ENCODE measurements at regions not wholly inside any gene's neighbourhood (a gene's known extent, or its start where the extent isn't known, plus 50 kb on each side); places are given as distances from the start of the nearest gene placed in this dataset.

DNA sequence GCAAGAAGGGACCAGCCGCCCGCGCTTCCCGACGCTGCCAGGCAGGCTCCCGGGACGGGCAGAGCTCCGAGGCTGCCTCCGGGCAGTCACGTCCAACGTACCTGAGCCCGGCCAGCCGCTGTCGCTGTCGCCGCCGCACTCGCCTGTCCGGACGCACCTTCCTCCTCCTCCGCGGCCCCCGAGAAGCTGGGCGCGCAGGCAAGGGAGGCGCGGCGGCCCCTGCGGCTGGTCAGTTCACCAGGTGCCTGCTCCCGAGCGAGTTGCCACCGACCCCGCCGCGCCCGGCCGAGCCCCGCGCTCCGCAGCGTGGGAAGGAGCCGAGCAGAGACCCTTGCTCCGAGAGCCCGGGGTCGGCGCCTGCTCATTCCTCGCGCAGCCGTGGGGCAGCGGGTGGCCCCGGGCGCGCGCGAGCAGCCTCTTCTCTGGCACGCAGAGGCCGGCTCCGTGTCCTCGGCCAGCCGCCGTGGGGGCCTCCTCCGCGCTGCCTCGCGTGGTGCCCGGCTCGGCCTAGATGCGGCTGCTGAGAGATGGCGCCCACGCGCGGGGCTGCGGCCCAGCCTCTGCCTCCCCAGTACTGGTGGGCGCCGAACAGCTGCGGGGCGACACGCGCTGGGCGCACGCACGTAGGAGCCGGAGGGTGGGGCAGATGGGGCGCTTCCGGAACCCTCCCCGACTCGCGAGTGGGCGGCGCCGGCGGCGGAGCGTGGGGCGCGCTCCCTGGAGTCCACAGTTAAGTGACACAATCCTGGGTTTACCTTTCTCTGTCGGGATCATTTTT, 419.4 kb downstream of the UQCRFS1 start:
- no peak for DNase-seq (ENCODE audit: extremely low read depth, low read depth)

DNA sequence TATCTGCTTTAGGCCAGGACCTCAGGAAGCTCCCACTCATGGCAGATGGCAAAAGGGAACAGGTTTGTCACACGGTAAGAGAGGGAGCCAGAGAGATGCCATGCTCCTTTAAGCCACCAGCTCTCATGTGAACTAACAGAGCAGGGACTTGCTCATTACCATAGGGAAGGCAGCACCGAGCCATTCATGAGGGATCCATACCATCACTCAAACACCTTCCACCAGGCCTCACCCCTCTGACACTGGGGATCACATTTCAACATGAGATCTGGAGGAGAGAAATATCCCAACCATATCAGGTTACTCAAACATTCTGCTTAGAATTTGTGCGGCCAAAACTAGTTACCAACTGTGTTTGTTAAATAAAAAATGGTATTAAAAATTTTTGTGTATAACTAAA, 427.0 kb downstream of the UQCRFS1 start:
- DNase-seq (ENCODE audit: extremely low read depth, low read depth): no peak

DNA sequence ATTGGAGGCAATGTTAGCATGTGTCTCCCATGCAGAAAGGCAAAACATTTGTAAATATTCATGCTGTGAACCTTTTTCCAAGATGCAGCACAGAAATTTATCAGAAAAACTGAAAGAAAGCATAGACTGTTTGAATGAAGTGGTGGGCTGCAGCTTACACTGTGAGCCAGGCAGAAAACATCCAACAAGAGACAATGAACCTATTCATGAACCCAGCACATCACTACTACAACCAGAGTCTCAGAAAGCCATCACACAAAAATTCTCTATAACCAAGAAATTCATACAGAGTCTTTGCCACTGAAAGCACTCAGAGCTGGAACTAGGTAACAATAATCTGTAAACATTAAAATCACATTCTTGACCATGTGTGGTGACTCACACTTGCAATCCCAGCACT, 448.9 kb downstream of the UQCRFS1 start:
- DNase-seq (ENCODE audit: extremely low read depth, low read depth): no peak

DNA sequence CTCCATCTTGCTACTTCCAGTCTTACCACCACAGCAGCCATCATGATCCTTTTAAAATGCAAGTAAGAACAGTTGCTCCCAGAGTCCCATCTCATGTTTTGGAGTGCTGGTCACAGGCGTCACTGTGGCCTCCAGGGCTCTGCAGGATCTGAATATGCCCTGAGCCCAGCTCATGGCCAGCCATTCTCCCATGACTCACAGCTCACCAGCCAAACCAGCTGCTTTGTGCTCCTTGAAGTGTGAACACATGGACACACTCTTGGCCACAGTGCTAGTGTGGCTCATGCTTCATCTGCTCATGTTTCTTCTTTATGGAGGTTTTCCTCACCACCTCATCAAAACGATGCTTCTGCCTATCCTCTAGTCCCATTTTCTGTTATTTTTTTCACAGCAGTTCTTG, 466.5 kb downstream of the UQCRFS1 start:
- DNase-seq (ENCODE audit: extremely low read depth, low read depth): no peak

DNA sequence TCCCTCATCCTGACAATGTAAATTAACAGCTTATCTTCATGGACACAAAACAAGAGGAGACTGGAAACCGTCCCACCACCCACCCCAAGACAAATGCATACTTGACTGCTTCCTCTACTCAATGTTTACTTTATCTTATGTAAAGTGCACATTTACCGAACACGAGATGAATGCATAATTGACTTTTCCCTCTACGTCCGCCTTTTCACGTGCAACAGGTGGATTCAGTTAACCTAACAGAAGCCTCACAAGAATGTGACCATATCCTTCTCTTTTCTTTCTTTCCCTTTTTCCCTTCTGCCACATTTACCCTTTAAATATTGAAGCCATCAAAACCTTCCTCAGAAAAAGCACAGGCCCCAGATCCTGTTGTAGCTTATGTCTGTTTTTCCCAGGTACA, 468.0 kb downstream of the UQCRFS1 start:
- DNase-seq (ENCODE audit: extremely low read depth, low read depth): no peak

DNA sequence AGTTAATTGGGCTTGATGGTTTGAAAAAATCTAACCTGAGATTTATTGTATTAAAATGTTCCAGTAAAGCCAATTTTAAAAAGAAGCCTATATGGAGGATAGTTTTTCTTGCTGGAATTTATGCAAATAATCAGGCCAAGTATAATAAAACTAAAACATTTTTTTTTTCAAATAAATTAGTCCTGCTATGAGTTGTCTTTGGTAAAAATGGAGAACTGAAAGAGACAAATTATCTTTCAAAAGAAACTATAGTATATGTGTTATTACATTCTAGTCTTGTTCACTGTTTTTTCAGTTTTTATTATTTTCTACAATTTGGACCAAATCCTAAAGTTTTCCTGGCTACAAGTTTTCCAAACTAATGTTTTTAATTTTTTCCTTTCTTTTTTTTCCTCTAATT, 468.9 kb downstream of the UQCRFS1 start:
- no peak for DNase-seq (ENCODE audit: extremely low read depth, low read depth)

DNA sequence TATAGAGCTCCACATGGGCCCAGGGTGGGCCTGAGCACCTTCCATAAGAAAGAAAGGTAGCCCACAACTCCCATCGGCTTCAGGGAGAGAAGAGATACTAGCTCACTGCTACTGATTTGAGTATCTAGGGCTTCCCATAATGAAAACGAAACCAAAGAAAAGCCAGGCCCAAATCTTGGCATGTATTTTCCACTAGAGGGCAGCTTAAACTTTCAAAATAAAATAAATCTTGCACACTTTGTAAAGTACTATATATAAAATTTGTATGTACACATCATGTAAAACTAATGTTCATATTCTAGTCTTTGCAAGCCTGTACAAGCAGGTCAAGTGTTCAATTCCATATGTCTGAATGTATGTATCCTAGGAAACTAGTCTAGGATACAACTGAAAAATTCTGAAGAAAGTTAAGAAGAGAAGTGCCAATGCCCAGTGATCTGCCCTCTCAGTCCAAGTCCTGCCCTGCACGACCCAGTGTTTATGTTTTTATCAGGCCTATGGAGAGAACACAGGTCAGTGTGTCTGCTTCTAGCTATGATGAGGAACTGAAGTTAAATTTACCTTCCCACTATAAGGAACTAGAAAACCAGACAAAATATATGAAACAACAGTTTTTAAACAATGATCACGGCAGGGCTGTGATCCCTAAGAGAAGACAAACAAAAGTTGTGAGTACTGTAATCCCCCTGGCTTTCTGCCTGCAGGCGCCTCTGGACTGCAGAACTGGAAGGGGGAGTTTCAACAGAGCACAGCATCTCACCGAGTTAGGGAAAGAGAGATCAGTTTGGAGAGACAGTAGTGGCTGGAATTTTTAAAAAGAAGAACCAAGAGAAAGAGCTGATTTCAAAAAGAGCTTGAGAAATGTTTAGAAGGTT, 475.7 kb downstream of the UQCRFS1 start:
- no peak for DNase-seq (ENCODE audit: extremely low read depth, low read depth)

DNA sequence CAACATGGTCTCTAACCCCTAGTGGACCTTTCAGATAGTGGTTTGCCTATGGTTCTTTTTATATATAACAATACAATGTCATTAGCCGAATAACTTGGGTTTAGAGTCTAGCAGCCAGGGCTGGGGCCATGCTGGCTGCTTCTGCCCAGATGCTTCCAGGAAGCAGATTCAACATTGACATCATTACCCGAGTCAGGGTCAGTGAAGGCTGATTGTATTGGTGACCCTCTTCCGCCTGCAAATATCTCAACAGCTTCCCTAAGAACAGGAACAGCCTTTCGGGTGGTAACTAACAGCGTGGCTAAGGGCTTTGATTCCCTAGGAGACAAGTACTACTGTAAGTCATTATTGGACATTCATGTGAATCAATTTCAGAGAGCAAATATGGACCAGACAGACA, 476.4 kb downstream of the UQCRFS1 start:
- no peak for DNase-seq (ENCODE audit: extremely low read depth, low read depth)

DNA sequence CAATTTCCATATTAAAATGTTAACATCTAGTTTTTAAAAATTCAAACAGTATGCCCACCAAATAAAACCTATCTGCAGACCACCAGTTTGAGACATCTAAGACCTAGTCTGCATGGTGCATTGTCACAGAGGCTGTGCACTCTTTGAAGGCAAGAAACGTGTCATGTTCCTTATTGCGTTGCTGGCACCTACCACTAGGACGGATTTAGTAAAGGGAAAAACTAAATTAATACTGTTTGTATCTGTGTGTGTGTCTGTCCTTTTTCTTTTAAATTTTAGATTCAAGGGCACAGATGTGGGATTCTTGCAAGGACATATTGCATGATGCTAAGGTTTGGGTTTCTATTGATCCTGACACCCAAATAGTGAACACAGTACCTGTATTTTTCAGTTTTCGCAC, 481.4 kb downstream of the UQCRFS1 start:
- no peak for DNase-seq (ENCODE audit: extremely low read depth, low read depth)

DNA sequence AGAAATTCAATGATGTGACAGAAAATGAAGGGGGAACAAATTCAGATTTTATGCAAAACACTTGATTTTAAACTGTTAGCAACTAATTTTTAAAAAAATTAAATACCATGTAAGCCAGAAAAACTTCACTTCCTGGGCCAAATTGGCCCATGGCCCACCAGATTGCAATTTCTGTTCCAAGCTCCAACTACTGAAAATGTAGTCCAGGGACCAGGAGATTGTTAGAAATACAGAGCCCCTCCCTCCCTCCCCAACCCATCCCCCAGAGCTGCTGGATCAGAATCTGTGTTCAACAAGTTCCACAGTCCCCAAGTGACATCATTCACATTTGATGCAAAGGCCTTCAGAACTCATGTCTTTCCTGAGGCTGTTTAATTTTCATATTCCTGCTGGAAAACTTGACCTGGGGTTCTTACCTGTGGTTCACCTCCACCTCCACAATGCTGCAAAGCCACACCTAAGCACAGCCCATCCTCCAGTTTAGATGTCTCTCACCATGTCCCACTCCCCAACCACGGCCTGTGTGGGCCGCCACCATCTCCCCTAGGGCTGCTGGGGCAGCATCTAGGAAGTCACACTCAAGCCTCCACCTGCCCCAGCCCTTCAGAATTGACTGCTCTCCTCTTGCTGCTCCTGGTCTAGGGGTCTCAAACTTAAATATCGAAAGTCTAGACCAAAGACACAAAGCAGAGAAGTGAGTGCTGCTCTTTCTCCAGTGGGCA, 482.0 kb downstream of the UQCRFS1 start:
- DNase-seq (ENCODE audit: extremely low read depth, low read depth): no peak

DNA sequence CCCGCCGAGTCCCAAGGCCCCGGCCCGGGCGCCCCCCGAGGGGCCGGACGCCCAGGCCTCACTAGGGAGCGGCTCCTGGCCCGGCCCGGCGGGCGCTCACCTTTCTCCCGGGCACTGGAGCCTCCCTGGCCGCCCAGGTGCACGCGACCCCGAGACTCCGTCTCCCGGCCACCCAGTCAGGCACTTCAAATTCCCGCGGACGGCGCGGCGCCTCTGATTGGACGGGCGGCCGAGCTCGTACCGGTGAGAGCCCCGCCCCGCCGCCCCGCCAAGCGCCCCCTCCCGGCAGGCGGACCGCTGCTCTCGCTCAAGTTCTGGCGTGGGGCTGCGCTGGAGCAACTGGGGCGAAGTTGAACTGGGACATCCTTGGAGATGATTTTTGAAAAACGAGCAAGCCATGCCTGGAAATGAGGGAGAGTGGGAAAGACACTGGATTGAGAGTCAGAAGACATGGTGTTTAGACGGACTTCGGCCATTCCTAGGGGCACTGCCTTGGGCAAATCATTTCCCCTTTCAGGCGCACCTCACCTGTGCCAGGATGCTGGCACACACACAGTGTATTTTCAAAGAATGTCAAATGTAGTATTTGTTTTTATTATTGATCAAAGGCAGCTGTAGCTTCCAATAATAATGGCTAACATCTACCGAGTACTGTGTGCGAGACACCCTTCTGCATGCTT, 485.3 kb downstream of the UQCRFS1 start:
- DNase-seq (ENCODE audit: extremely low read depth, low read depth): no peak

DNA sequence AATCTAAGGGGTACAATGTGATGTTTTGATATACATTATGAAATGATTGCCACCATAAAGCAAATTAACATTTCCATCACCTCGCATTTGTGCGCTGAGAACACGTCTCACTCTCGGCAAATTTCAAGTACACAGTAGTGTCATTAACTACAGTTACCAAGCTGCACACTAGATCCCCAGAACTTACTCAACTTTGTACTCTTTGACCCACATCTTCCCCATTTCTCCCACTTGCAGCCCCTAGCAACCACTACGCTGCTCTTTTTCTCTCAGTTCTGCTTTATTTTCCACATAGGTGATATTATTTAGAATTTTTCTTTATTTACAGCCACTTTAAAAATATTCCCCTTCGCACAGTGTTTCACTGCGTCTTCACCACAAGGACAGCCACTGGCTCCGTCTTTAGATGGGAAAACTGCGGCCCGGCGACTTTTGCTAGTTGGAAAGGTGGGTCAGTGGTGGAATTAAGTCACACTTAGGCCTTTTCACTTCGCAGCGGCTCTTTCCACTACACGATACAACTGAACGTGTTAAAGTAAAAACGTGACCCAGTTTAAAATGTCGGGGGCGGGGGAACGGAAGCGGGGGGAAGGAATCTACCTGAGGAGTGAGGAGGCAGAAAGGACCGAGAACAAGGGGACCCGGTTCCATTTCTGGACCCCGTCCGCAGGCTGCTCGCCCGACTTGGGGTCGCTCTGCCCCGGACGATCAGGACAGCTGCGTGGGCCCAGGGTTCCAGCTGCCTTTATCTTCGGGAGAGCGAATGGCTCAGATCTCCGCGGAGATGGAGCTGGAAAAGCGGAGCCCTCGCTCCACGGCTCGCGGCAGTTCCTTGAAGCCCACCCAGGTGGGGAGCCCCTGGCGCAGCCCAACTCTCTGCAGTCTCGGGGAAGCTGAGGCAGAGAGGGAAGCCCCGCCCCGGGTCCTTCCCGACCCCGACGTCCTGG, 486.1 kb downstream of the UQCRFS1 start:
- DNase-seq (ENCODE audit: extremely low read depth, low read depth): no peak

DNA sequence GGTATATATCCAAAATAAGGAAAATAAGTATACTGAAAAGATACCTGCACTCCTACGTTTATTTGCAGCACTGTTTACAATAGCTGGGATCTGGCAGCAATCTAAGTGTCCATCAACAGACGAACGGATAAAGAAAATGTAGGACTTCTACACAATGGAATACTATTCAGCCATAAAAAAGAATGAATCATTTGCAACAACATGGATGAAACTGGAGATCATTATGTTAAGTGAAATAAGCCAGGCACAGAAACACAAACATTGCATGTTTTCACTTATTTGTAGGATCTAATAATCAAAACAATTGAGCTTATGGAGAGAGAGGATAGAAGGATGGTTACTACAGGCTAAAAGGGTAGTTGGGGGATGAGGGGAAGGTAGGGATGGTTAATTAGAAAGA, 494.0 kb downstream of the UQCRFS1 start:
- no peak for DNase-seq (ENCODE audit: extremely low read depth, low read depth)

DNA sequence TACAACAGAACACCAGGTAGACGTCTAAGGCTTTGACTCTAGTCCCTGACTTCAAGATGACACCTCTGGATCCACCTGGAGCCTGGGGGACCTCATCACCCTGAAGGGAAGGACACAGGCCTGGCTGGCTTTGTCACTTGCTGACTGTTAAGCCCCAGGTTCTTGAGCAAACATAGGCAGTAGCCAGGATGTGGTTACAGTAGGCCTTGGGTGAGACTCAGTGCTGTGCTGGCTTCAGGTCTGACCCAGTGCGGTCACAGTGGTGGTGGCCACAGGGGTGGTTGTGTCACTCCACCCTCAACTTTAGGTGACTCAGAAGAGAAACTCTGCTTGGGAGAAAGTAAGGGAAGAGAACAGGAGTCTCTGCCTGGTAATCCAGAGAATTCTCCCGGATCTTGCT, 497.8 kb downstream of the UQCRFS1 start:
- DNase-seq (ENCODE audit: extremely low read depth, low read depth): no peak

DNA sequence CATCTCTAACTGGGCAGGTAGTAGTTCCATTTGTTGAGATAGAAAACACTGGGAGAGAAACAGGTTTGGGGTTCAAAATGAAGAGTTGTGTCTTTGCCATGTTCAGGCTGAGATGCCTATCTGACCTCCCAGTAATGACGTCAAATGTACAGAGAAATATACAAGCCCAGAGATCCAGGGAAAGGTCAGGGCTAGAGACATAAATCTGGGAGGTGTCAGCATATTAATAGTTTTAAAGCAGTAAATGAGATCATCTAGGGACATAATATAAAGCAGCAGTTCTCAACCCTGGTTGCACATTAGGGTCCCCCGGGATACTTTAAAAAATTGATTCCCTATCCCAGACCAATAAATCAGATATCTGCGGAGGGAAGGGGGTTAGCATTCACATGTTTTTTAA, 501.5 kb downstream of the UQCRFS1 start:
- DNase-seq (ENCODE audit: extremely low read depth, low read depth): no peak

DNA sequence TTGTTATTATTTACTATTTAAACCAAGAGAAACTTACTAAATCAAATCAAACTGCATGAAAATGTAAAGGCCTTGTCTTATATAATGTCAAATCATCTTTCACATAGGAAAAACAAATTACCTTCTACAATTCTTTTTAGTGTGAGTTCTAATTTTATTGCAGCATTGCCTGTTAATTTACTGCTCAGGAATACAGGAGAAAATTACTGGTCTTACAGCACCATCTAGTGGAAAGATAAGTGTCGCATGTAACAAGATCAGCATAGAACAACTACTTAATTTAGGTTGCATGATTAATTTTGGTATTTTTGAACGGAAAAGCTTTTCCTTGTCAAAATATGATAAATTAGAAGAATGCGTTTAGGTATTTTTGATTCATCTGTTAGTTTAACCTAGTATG, 502.7 kb downstream of the UQCRFS1 start:
- peak; percentile 38 for DNase-seq (ENCODE audit: extremely low read depth, low read depth)

DNA sequence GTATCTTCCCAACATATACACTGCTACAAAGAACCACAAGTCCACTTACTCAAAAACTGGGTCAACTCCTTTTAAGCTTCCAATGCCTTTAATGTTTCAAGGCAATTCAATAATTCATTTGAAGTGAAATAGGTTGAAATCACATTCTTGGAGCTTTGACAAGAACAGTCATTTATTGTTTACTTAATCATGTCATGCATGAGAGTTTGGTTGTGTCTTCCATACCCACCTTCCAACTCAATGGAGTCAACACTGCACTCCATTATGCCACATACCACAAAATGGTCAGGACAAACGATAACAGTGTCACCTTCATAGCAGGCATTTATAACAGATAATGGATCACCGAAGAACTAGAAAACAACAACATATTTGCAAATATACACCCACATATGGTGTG, 506.3 kb downstream of the UQCRFS1 start:
- DNase-seq (ENCODE audit: extremely low read depth, low read depth): no peak

DNA sequence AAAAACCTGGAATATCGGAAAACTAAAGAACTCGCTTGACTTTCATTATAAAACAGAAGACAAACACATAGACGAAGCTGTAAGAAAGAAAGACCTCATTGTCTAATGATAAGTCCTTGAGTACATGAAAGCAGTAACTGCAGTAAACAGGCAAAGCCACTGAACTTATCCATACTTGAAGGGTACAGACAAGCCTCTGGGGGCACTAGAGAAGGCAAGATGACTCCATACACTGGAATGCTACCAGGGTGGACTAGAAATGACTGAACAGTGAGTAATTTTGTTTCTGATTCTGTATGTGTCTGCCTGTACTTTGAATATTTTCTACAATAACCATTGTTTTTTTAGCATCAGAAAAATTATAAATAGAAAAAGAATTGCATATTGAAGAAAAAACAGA, 507.9 kb downstream of the UQCRFS1 start:
- DNase-seq (ENCODE audit: extremely low read depth, low read depth): no peak

DNA sequence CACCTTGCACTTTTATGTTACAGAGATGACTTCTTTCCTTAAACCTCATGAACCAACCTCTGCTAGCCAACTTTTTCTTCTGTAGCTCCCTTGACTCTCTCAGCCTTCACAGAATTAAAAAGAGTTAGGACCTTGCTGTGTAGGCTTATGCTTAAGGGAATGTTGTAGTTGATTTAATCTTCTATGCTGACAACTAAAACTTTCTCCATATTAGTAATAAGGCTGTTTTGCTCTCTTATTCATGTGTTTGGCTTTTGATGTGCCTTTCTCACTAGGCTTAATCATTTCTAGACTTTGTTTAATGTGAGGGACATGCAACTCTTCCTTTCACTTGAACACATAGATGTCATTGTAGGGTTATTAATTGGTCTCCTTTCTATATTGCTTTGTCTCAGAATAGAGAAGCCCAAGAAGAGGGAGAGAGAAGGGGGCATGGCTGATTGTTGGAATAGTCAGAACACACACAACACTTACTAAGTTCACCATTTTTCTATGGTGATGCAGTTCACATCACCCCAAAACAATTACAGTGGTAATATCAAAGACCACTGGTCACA, 509.5 kb downstream of the UQCRFS1 start:
- no peak for DNase-seq (ENCODE audit: extremely low read depth, low read depth)
